B cell (primary cell): ENCODE measurements at regions not wholly inside any gene's neighbourhood (a gene's known extent, or its start where the extent isn't known, plus 50 kb on each side); places are given as distances from the start of the nearest gene placed in this dataset.

Source experiments
- ATAC-seq: fragments of 200-7000 bp; cut with Tn5 transposase; one replicate; pipeline ENCODE4 v1.10.0; 2021; ENCODE audit warnings: low read depth, mild to moderate bottlenecking, moderate number of reproducible peaks, moderate library complexity
- CTCF ChIA-PET: fragments of 350-600 bp; sonication (Branson Sonifier 250); formaldehyde crosslinking; loops from one replicate; lab custom pipeline; 2021; ENCODE audit warnings: antibody characterized with exemption, inconsistent platforms; lab: Charles Lee
- POLR2A ChIA-PET: fragments of 350-600 bp; sonication (Branson Sonifier 250); formaldehyde crosslinking; loops from one replicate; lab custom pipeline; 2021; ENCODE audit warnings: antibody characterized with exemption; lab: Charles Lee
- DNase-seq: peaks from one replicate; pipeline ENCODE4 v3.0.0; 2013
- H2AFZ ChIP-seq: 2 replicates; pipeline ENCODE4 v1.6.1; 2012; ENCODE audit warnings: mild to moderate bottlenecking, low read depth, low read length; ENCODE audit not compliant: insufficient read depth, poor library complexity, severe bottlenecking
- H3K27ac ChIP-seq, 2 donors: 1 replicate in 1 of 2; 2 replicates in 1 of 2; pipeline ENCODE4 v1.5.1; 2012 to 2013; ENCODE audit warnings: low read length in 2 of 2, mild to moderate bottlenecking in 2 of 2, moderate library complexity in 1 of 2
- H3K27me3 ChIP-seq, 4 experiments: fragments of 200-600 bp in 1 of 4; sonication (generic) in 1 of 4; replicated peaks in 1 of 4; 1 replicate in 2 of 4; 2 replicates in 2 of 4; pipeline versions ENCODE4 v1.6.1 to v1.7.0; 2013 to 2016; ENCODE audit warnings: low read length in 3 of 4, mild to moderate bottlenecking in 2 of 4, mixed read lengths in 1 of 4, moderate library complexity in 1 of 4; ENCODE audit not compliant: insufficient read depth in 4 of 4, control insufficient read depth in 3 of 4; ENCODE audit errors: control extremely low read depth in 1 of 4
- H3K36me3 ChIP-seq, 2 experiments: replicated peaks in 1 of 2; 1 replicate in 1 of 2; 2 replicates in 1 of 2; pipeline versions ENCODE4 v1.6.1 to v1.7.1; 2013; ENCODE audit warnings: low read length in 1 of 2; ENCODE audit not compliant: insufficient read depth in 2 of 2, control insufficient read depth in 1 of 2; ENCODE audit errors: control extremely low read depth in 1 of 2, extremely low read depth in 1 of 2
- H3K4me1 ChIP-seq, 2 donors: fragments of 200-600 bp in 1 of 2; sonication (generic) in 1 of 2; 1 replicate in 1 of 2; 2 replicates in 1 of 2; pipeline versions ENCODE4 v1.5.1 to v1.6.1; 2013 to 2017; ENCODE audit warnings: low read length in 2 of 2; ENCODE audit not compliant: control insufficient read depth in 2 of 2, insufficient read depth in 2 of 2
- H3K4me2 ChIP-seq: replicated peaks from 2 replicates; pipeline ENCODE3; 2012; ENCODE audit warnings: mild to moderate bottlenecking, low read depth, low read length; ENCODE audit not compliant: poor library complexity, severe bottlenecking
- H3K4me3 ChIP-seq, 5 experiments: fragments of 200-600 bp in 1 of 5; sonication (generic) in 1 of 5; 1 replicate in 3 of 5; 2 replicates in 2 of 5; pipeline versions ENCODE4 v1.5.1 to v1.7.0; 2011 to 2016; ENCODE audit warnings: low read length in 4 of 5, mild to moderate bottlenecking in 4 of 5, low read depth in 2 of 5, control low read depth in 1 of 5, moderate library complexity in 1 of 5; ENCODE audit not compliant: insufficient read depth in 1 of 5; ENCODE audit errors: control extremely low read depth in 1 of 5, extremely low read depth in 1 of 5
- H3K79me2 ChIP-seq: fragments of 200-600 bp; sonication (generic); one replicate; pipeline ENCODE4 v1.6.0; 2016; ENCODE audit warnings: low read length; ENCODE audit not compliant: control insufficient read depth, insufficient read depth
- H3K9ac ChIP-seq: fragments of 200-600 bp; sonication (generic); 2 replicates; pipeline ENCODE4 v1.6.1; 2017; ENCODE audit warnings: mild to moderate bottlenecking, low read length, moderate library complexity
- H3K9me3 ChIP-seq, 3 donors: one replicate each; pipeline versions ENCODE4 v1.6.1 to v1.7.1; 2013; ENCODE audit warnings: low read length in 2 of 3; ENCODE audit not compliant: control insufficient read depth in 2 of 3, insufficient read depth in 1 of 3; ENCODE audit errors: control extremely low read depth in 1 of 3
- H4K20me1 ChIP-seq: 2 replicates; pipeline ENCODE4 v1.6.0; 2012; ENCODE audit warnings: mild to moderate bottlenecking, low read length; ENCODE audit not compliant: insufficient read depth, control insufficient read depth, poor library complexity, severe bottlenecking
- H3K27ac Mint-ChIP-seq: one replicate; pipeline ENCODE4 v1.8.0; 2021; ENCODE audit warnings: mixed read lengths
- H3K27me3 Mint-ChIP-seq: one replicate; pipeline ENCODE4 v1.8.0; 2021; ENCODE audit warnings: mixed read lengths
- H3K4me1 Mint-ChIP-seq: one replicate; pipeline ENCODE4 v1.8.0; 2021; ENCODE audit warnings: mixed read lengths
- H3K4me3 Mint-ChIP-seq: one replicate; pipeline ENCODE4 v1.8.0; 2021; ENCODE audit warnings: mixed read lengths
- H3K9me3 Mint-ChIP-seq: one replicate; pipeline ENCODE4 v1.8.0; 2022; ENCODE audit warnings: mixed read lengths; ENCODE audit not compliant: insufficient read depth
- EZH2 ChIP-seq: IDR thresholded peaks from 2 replicates; pipeline ENCODE4 v1.6.1; 2012; ENCODE audit warnings: borderline replicate concordance, low read depth, mild to moderate bottlenecking, moderate library complexity, low read length; ENCODE audit not compliant: insufficient read depth, poor library complexity, severe bottlenecking
- WGBS: methylation state at CpG from one replicate; pipeline ENCODE4 v1.1.5; 2013; ENCODE audit warnings: missing lambda C conversion rate; ENCODE audit not compliant: insufficient coverage; 5-methylcytosine and 5-hydroxymethylcytosine counted together
- intact Hi-C: fragments of 100-400 bp; cut with micrococcal nuclease; formaldehyde crosslinking; loops from one replicate; pipeline ENCODE4 v1.10.0; 2022
- TF ChIP-seq, protein P1 (sequence below): fragments of 200-600 bp; IDR thresholded peaks from one replicate; pipeline ENCODE4 v1.8.0; 2022; ENCODE audit warnings: antibody characterized with exemption, mild to moderate bottlenecking

DNA sequence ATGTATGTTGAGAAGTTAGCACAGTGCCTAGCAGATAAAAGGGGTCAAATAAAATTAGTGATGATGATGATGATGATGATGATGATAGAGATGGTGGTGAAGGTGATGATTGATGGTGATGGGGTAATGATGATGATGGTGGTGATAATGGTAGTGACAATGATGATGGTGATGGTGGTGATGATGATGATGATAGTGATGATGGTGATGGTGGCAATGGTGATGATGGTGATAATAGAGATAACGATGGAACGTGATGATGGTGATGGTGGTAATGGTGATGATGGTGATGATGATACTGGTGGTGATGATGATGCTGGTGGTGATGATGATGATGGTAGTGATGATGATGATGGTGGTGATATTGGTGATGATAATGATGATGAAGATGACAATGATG lies 223.7 kb downstream of the FOXL1 start:
- Mint-ChIP-seq H3K27me3 (peaks cover 23% of the 10 kb centered on the region), H3K4me1 (no peaks in the 10 kb centered on the region), H3K9me3 (peaks cover 3% of the 10 kb centered on the region), H3K27ac (no peak overlapping the region), H3K4me3 (no peak overlapping the region)
- Histone ChIP-seq H3K79me2 (no peaks in the 10 kb centered on the region), H3K4me3 (no peak overlapping the region), H3K4me2 (no peak overlapping the region), H2AFZ (no peak overlapping the region), H4K20me1 (no peaks in the 10 kb centered on the region), H3K36me3 (no peaks in the 10 kb centered on the region), H3K9ac (no peak overlapping the region), H3K4me1 (no peaks in the 10 kb centered on the region), H3K27ac (no peak overlapping the region), H3K9me3 (no peaks in the 10 kb centered on the region), H3K27me3 (peaks cover 0 to 11% (median 3%) of the 10 kb centered on the region in 4 experiments)
- no peak for DNase-seq
- intact Hi-C loops = no loop called here
- 78% methylated on average over 2 of the region's 2 CpGs for WGBS
- ChIA-PET CTCF (no interaction called here), POLR2A (no interaction called here)
- ATAC-seq = no peak
- TF ChIP-seq, protein P1, sequence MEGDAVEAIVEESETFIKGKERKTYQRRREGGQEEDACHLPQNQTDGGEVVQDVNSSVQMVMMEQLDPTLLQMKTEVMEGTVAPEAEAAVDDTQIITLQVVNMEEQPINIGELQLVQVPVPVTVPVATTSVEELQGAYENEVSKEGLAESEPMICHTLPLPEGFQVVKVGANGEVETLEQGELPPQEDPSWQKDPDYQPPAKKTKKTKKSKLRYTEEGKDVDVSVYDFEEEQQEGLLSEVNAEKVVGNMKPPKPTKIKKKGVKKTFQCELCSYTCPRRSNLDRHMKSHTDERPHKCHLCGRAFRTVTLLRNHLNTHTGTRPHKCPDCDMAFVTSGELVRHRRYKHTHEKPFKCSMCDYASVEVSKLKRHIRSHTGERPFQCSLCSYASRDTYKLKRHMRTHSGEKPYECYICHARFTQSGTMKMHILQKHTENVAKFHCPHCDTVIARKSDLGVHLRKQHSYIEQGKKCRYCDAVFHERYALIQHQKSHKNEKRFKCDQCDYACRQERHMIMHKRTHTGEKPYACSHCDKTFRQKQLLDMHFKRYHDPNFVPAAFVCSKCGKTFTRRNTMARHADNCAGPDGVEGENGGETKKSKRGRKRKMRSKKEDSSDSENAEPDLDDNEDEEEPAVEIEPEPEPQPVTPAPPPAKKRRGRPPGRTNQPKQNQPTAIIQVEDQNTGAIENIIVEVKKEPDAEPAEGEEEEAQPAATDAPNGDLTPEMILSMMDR = peak; percentile 3
- TF ChIP-seq EZH2 = no peak

DNA sequence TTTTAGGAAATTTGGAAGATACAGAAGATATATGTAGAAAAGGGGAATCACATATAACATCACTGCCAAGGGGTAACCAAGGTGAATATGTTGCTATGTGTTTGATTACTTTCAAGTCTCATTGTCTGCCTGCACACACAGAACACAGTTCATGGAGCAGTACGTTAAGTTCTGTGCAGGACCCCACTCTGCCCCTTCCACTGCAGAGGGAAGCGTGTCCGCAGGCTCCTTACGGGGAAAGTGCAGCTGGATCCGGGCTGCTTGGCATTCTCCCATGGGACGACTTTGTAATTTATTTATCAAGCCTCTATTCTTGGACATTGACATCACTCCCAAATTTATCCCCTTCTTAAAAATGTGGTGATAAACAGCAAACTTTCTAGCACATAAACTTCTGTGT lies 226.8 kb downstream of the FOXL1 start:
- no peak for ATAC-seq
- intact Hi-C loops = no loop called here
- CTCF ChIA-PET = no interaction called here

More for the DNA sequence above, 226.8 kb downstream of the FOXL1 start:
- DNase-seq = no peak
- no peaks in the 10 kb centered on the region for H3K36me3 ChIP-seq
- no peak overlapping the region for H3K4me3 Mint-ChIP-seq
- no peak overlapping the region for H2AFZ ChIP-seq
- TF ChIP-seq, protein P1 = no peak
- no peak for TF ChIP-seq EZH2
- no peaks in the 10 kb centered on the region for H3K9me3 ChIP-seq
- H3K4me1 Mint-ChIP-seq = no peaks in the 10 kb centered on the region
- H3K4me3 ChIP-seq = no peak overlapping the region
- no peak overlapping the region for H3K4me2 ChIP-seq
- H3K27me3 Mint-ChIP-seq = peaks cover 17% of the 10 kb centered on the region
- H3K9me3 Mint-ChIP-seq = no peaks in the 10 kb centered on the region
- no peak overlapping the region for H3K9ac ChIP-seq
- H3K27ac ChIP-seq = no peak overlapping the region
- no peak overlapping the region for H3K27ac Mint-ChIP-seq
- no peaks in the 10 kb centered on the region for H3K79me2 ChIP-seq
- WGBS = 91% methylated on average over 6 of the region's 6 CpGs
- H3K27me3 ChIP-seq = peaks cover 0 to 3% (median 0%) of the 10 kb centered on the region in 4 experiments
- no peaks in the 10 kb centered on the region for H3K4me1 ChIP-seq
- POLR2A ChIA-PET = no interaction called here
- H4K20me1 ChIP-seq = no peaks in the 10 kb centered on the region
